ENCODE measurements at regions not wholly inside any gene's neighbourhood (a gene's known extent, or its start where the extent isn't known, plus 50 kb on each side); places are given as distances from the start of the nearest gene placed in this dataset.

DNA sequence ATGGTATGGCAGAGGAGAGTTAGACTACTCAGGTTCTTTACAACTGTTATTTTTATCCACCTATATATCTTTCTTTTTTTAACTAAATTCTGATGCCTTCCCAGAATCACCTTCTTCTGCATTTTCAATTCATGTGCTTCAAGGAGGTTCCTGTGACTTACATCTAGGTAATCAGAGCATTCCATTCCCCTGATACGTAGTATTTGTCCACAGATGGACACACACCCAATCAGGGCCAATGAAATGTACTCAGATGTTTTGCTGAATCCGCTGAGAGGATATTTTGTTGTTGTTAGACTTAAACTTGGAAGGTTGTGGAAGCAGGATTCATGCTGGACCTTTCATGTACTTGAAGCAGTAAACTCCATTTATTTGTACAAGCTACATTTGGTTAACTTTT lies 159.4 kb upstream of the FER start:
- Mint-ChIP-seq H3K36me3 (ENCODE audit: low read depth) (no peaks in the 10 kb centered on the region), H3K27ac (no peak overlapping the region), H3K4me3 (no peak overlapping the region), H3K9me3 (no peaks in the 10 kb centered on the region), H3K27me3 (ENCODE audit: low read depth, poor library complexity) (no peaks in the 10 kb centered on the region), H3K4me1 (no peaks in the 10 kb centered on the region)
- DNase-seq = no peak
- TF ChIP-seq CTCF (IDR thresholded peaks at IDR 0.05) = no peak

DNA sequence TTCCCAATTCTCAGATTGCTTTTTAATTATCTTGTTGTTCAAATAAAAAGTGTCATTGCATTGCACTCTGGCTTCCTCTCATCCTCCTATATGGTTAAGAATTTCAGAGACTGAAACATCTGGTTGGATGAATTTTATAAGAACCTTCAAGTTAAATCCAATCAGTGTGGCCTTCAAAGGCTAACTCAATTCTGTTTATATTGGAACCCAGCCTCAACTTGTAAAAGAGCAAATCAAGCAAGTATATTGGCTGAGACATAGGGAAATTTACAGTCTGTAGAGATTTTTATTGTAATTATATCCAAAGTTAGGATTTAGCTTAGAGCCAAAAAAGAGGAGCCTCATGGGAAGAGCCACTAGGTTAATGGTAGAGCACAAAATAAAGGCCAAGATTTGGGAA lies 159.9 kb upstream of the FER start:
- no peak overlapping the region for H3K4me3 Mint-ChIP-seq
- no peak for DNase-seq
- no peaks in the 10 kb centered on the region for H3K4me1 Mint-ChIP-seq

DNA sequence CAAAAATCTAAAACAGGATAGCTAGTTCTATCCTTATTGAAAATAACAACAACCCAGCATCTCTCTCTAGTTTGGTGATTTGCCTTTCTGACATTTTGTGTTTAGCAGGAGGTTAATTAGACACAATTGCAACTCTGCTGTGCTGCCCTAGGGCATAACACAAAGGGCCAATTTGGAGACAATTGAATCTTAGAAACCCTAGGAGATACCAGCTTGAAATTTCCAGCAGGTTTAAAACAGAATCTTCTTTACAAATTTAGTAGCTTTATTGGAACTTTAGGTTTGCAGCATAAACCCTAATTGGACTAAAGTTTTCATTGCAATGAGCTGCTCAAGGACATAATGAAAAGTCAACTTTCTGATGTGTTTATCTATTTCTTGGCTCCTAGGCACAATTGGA lies 166.7 kb upstream of the FER start:
- H3K9me3 Mint-ChIP-seq = peaks cover 9% of the 10 kb centered on the region
- H3K36me3 Mint-ChIP-seq (ENCODE audit: low read depth) = no peaks in the 10 kb centered on the region
- H3K27me3 Mint-ChIP-seq (ENCODE audit: low read depth, poor library complexity) = no peaks in the 10 kb centered on the region

More for the DNA sequence above, 159.9 kb upstream of the FER start:
- Mint-ChIP-seq H3K27ac (no peak overlapping the region), H3K9me3 (no peaks in the 10 kb centered on the region), H3K36me3 (ENCODE audit: low read depth) (no peaks in the 10 kb centered on the region), H3K27me3 (ENCODE audit: low read depth, poor library complexity) (no peaks in the 10 kb centered on the region)
- TF ChIP-seq CTCF (IDR thresholded peaks at IDR 0.05) = no peak

DNA sequence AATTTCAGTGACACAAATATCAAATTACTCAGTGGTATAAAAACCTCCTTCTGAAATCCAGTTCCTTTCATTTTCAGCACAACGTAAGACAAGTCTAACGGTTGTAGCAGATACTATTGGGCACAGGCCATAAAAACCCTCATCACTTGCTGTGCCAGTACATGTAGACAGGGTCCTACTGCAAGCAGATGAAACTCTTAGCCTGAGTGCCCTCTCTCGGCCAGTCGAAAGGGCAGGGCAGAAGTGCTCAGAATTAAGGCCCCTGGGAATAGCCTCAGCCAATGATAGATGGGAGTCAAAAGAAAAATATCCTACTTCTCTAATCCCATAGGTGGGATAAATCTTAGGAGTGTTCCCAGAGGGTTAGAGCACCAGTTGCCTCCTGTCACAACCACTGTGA lies 168.5 kb upstream of the FER start:
- peaks cover 11% of the 10 kb centered on the region for H3K4me1 Mint-ChIP-seq
- H3K4me3 Mint-ChIP-seq = no peak overlapping the region
- H3K27ac Mint-ChIP-seq = no peak overlapping the region
- peak; percentile 2 for DNase-seq
- no peak for TF ChIP-seq CTCF (IDR thresholded peaks at IDR 0.05)
- peaks cover 27% of the 10 kb centered on the region for H3K9me3 Mint-ChIP-seq
- peaks cover 3% of the 10 kb centered on the region for H3K27me3 Mint-ChIP-seq (ENCODE audit: low read depth, poor library complexity)
- H3K36me3 Mint-ChIP-seq (ENCODE audit: low read depth) = peaks cover 5% of the 10 kb centered on the region

More for the DNA sequence above, 166.7 kb upstream of the FER start:
- H3K27ac Mint-ChIP-seq = no peak overlapping the region
- no peak for DNase-seq
- no peak overlapping the region for H3K4me3 Mint-ChIP-seq
- peaks cover 11% of the 10 kb centered on the region for H3K4me1 Mint-ChIP-seq
- no peak for TF ChIP-seq CTCF (IDR thresholded peaks at IDR 0.05)

- peaks cover 11% of the 10 kb centered on the region for H3K4me1 Mint-ChIP-seq
Observed at GRCh38 chr5:108578791-108579190, 168.9 kb upstream of the FER start.

More at GRCh38 chr5:108578791-108579190, 168.9 kb upstream of the FER start:
- H3K27me3 Mint-ChIP-seq (ENCODE audit: low read depth, poor library complexity) = peaks cover 3% of the 10 kb centered on the region
- H3K36me3 Mint-ChIP-seq (ENCODE audit: low read depth) = peaks cover 10% of the 10 kb centered on the region
- TF ChIP-seq CTCF (IDR thresholded peaks at IDR 0.05) = no peak
- H3K27ac Mint-ChIP-seq = no peak overlapping the region
- no peak overlapping the region for H3K4me3 Mint-ChIP-seq
- DNase-seq = no peak
- peaks cover 32% of the 10 kb centered on the region for H3K9me3 Mint-ChIP-seq
